ENCODE measurements at regions not wholly inside any gene's neighbourhood (a gene's known extent, or its start where the extent isn't known, plus 50 kb on each side); places are given as distances from the start of the nearest gene placed in this dataset.

- TF ChIP-seq CTCF (IDR thresholded peaks at IDR 0.05) (no peak), EZH2 (IDR thresholded peaks at IDR 0.05; ENCODE audit: borderline replicate concordance, insufficient read depth, low read depth, low read length, poor library complexity, severe bottlenecking) (no peak)
These were observed 143.4 kb upstream of the PCGF5 start for GRCh38 chr10:91076991-91077548.

Measured in B cell (primary cell).